Loucy (cell line): ENCODE measurements at regions not wholly inside any gene's neighbourhood (a gene's known extent, or its start where the extent isn't known, plus 50 kb on each side); places are given as distances from the start of the nearest gene placed in this dataset.

Experiments
- CTCF ChIP-seq: fragments of 200-600 bp; sonication (generic); conservative IDR thresholded peaks from 2 replicates; pipeline ENCODE4 v1.5.1; 2014; ENCODE audit warnings: mild to moderate bottlenecking, antibody characterized with exemption, low read length
- EZH2phosphoT487 ChIP-seq: fragments of 200-600 bp; IDR thresholded peaks from 2 replicates; pipeline ENCODE4 v1.6.1; 2018; ENCODE audit warnings: antibody characterized with exemption, mild to moderate bottlenecking, moderate library complexity, borderline replicate concordance

- TF ChIP-seq CTCF (no peak), EZH2phosphoT487 (no peak)
Observed at GRCh38 chr3:13174011-13174802, 101.0 kb upstream of the IQSEC1 start.
